Panc1 (cell line): ENCODE measurements at regions not wholly inside any gene's neighbourhood (a gene's known extent, or its start where the extent isn't known, plus 50 kb on each side); places are given as distances from the start of the nearest gene placed in this dataset.

Source experiments
- ATAC-seq: fragments of 200-7000 bp; cut with Tn5 transposase; 2 replicates; pipeline ENCODE4 v1.9.1; 2020; ENCODE audit warnings: mild to moderate bottlenecking, moderate library complexity
- BruUV-seq: library from RNA; stranded (reverse); fragments of 400-500 nt; replicated peaks from 2 replicates; lab custom pipeline; 2021; lab: Mats Ljungman, UMichigan
- CTCF ChIA-PET: fragments of 300-600 bp; sonication (Branson Sonifier 250); formaldehyde crosslinking; loops from one replicate; lab custom pipeline; 2022; ENCODE audit warnings: antibody characterized with exemption; lab: Charles Lee
- POLR2A ChIA-PET: fragments of 300-600 bp; sonication (Branson Sonifier 250); formaldehyde crosslinking; loops from one replicate; lab custom pipeline; 2022; ENCODE audit warnings: antibody characterized with exemption; lab: Charles Lee
- DNase-seq: peaks from one replicate; pipeline ENCODE4 v3.0.0-alpha.2; 2010; ENCODE audit warnings: low read depth, low spot score
- H3K27ac ChIP-seq: 2 replicates; pipeline ENCODE4 v1.5.1; 2011; ENCODE audit warnings: mild to moderate bottlenecking, low read length, inconsistent platforms
- H3K27me3 ChIP-seq: fragments of 200-500 bp; sonication (Bioruptor generic); 2 replicates; pipeline ENCODE4 v1.6.0; 2014; ENCODE audit warnings: low read length, inconsistent platforms; ENCODE audit not compliant: control insufficient read depth, insufficient read depth
- H3K36me3 ChIP-seq: fragments of 200-500 bp; sonication (Bioruptor generic); 2 replicates; pipeline ENCODE4 v1.5.1; 2014; ENCODE audit warnings: inconsistent platforms, mild to moderate bottlenecking, low read length, moderate library complexity; ENCODE audit not compliant: control insufficient read depth, insufficient read depth
- H3K4me1 ChIP-seq: 2 replicates; pipeline ENCODE4 v1.5.1; 2011; ENCODE audit warnings: inconsistent platforms, mild to moderate bottlenecking, low read length, moderate library complexity; ENCODE audit not compliant: control insufficient read depth, insufficient read depth
- H3K4me3 ChIP-seq, 2 experiments: 2 replicates each; pipeline ENCODE4 v1.5.1; 2011 to 2012; ENCODE audit warnings: low read depth in 2 of 2, low read length in 2 of 2, mild to moderate bottlenecking in 2 of 2, inconsistent platforms in 1 of 2, moderate library complexity in 1 of 2
- H3K9me3 ChIP-seq: fragments of 200-500 bp; sonication (Bioruptor generic); 2 replicates; pipeline ENCODE4 v1.5.1; 2014; ENCODE audit warnings: low read depth, mild to moderate bottlenecking, inconsistent platforms, low read length, moderate library complexity; ENCODE audit not compliant: control insufficient read depth, insufficient read depth
- POLR2AphosphoS5 ChIP-seq: IDR thresholded peaks from 2 replicates; pipeline ENCODE4 v1.6.1; 2012; ENCODE audit warnings: mild to moderate bottlenecking, low read depth, low read length, moderate library complexity
- SIN3A ChIP-seq: IDR thresholded peaks from 2 replicates; pipeline ENCODE4 v1.6.1; 2012; ENCODE audit warnings: low read depth, mild to moderate bottlenecking, low read length, moderate library complexity, borderline replicate concordance; ENCODE audit not compliant: insufficient read depth
- TCF7L2 ChIP-seq: IDR thresholded peaks from 2 replicates; pipeline ENCODE4 v1.6.1; 2011; ENCODE audit warnings: mild to moderate bottlenecking, low read depth, low read length, inconsistent platforms
- in situ Hi-C: cut with HindIII; loops from 2 replicates; pipeline ENCODE4 v1.10.0; 2016; ENCODE audit warnings: low sequenced_read_pairs, low pct_unique_long_range_greater_than_20kb
- intact Hi-C: fragments of 100-400 bp; cut with micrococcal nuclease; formaldehyde crosslinking; loops from one replicate; pipeline ENCODE4 v1.10.0; 2022; ENCODE audit not compliant: unreplicated experiment
- TF ChIP-seq, protein P1 (sequence below): fragments of 450-650 bp; IDR thresholded peaks from 2 replicates; pipeline ENCODE4 v1.5.1; 2017; ENCODE audit warnings: mild to moderate bottlenecking
- TF ChIP-seq, protein P2 (sequence below), 2 experiments: IDR thresholded peaks; 2 replicates each; pipeline ENCODE4 v1.6.1; 2011 to 2012; ENCODE audit warnings: low read depth in 2 of 2, control low read depth in 1 of 2, low read length in 1 of 2, mild to moderate bottlenecking in 1 of 2, moderate library complexity in 1 of 2; ENCODE audit not compliant: insufficient read depth in 1 of 2

- Histone ChIP-seq H3K4me1 (no peaks in the 10 kb centered on the region), H3K4me3 (no peak overlapping the region), H3K36me3 (no peaks in the 10 kb centered on the region), H3K9me3 (no peaks in the 10 kb centered on the region), H3K27ac (no peak overlapping the region), H3K27me3 (peaks cover 3% of the 10 kb centered on the region; the same call in 1 of the 2 replicates)
- no peak for DNase-seq
- no peak for TF ChIP-seq SIN3A
- intact Hi-C loops (no loop called here), in situ Hi-C loops (no loop called here)
- ChIA-PET CTCF (no interaction called here), POLR2A (no interaction called here)
- no TSS peak for BruUV-seq
- ATAC-seq, result no peak
These were observed 354.7 kb downstream of the EIPR1 start for GRCh38 chr2:3022841-3023372.

DNA sequence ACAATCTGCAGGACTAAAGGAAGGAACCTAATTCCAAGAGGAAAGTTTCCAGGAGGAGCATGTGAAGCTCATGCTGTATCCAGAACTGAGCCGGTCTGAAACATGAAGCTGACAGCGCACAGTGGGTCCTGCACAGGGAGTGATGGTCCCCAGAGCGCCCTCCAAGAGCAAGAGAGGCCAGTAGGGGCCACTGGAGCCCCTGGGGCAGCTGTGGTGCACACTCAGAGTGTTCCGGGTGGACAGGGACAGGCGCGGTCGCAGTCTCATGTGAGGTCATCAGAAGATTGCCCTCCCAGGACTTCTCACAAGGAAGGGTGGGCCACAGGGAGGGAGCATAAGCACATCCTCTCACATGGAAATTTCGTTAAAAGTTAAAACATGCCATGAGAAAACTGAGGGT is 355.9 kb downstream of the EIPR1 start:
- no peaks in the 10 kb centered on the region for H3K36me3 ChIP-seq
- H3K27ac ChIP-seq, result no peak overlapping the region
- H3K9me3 ChIP-seq, result 0 out of 2 replicates have a peak, but pooled peaks cover under 1% of the 10 kb centered on the region
- peaks cover 3% of the 10 kb centered on the region; the same call in 1 of the 2 replicates for H3K27me3 ChIP-seq
- BruUV-seq, result no TSS peak
- ChIA-PET POLR2A (no interaction called here), CTCF (no interaction called here)
- H3K4me1 ChIP-seq, result no peaks in the 10 kb centered on the region
- H3K4me3 ChIP-seq, result no peak overlapping the region
- intact Hi-C loops (no loop called here), in situ Hi-C loops (no loop called here)
- ATAC-seq (no peak), DNase-seq (no peak)
- TF ChIP-seq POLR2AphosphoS5 (no peak), SIN3A (no peak), TCF7L2 (no peak)
- TF ChIP-seq, protein P1, sequence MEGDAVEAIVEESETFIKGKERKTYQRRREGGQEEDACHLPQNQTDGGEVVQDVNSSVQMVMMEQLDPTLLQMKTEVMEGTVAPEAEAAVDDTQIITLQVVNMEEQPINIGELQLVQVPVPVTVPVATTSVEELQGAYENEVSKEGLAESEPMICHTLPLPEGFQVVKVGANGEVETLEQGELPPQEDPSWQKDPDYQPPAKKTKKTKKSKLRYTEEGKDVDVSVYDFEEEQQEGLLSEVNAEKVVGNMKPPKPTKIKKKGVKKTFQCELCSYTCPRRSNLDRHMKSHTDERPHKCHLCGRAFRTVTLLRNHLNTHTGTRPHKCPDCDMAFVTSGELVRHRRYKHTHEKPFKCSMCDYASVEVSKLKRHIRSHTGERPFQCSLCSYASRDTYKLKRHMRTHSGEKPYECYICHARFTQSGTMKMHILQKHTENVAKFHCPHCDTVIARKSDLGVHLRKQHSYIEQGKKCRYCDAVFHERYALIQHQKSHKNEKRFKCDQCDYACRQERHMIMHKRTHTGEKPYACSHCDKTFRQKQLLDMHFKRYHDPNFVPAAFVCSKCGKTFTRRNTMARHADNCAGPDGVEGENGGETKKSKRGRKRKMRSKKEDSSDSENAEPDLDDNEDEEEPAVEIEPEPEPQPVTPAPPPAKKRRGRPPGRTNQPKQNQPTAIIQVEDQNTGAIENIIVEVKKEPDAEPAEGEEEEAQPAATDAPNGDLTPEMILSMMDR, result no peak
- TF ChIP-seq, protein P2, sequence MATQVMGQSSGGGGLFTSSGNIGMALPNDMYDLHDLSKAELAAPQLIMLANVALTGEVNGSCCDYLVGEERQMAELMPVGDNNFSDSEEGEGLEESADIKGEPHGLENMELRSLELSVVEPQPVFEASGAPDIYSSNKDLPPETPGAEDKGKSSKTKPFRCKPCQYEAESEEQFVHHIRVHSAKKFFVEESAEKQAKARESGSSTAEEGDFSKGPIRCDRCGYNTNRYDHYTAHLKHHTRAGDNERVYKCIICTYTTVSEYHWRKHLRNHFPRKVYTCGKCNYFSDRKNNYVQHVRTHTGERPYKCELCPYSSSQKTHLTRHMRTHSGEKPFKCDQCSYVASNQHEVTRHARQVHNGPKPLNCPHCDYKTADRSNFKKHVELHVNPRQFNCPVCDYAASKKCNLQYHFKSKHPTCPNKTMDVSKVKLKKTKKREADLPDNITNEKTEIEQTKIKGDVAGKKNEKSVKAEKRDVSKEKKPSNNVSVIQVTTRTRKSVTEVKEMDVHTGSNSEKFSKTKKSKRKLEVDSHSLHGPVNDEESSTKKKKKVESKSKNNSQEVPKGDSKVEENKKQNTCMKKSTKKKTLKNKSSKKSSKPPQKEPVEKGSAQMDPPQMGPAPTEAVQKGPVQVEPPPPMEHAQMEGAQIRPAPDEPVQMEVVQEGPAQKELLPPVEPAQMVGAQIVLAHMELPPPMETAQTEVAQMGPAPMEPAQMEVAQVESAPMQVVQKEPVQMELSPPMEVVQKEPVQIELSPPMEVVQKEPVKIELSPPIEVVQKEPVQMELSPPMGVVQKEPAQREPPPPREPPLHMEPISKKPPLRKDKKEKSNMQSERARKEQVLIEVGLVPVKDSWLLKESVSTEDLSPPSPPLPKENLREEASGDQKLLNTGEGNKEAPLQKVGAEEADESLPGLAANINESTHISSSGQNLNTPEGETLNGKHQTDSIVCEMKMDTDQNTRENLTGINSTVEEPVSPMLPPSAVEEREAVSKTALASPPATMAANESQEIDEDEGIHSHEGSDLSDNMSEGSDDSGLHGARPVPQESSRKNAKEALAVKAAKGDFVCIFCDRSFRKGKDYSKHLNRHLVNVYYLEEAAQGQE (IDR thresholded peaks at IDR 0.05; ENCODE audit: insufficient read depth in 1 of 2, low read depth in 2 of 2, low read length in 1 of 2), result no peak

- in situ Hi-C loops, result no loop called here
- Histone ChIP-seq H3K4me3 (no peak overlapping the region), H3K27me3 (peaks cover 8% of the 10 kb centered on the region), H3K36me3 (no peaks in the 10 kb centered on the region), H3K9me3 (no peaks in the 10 kb centered on the region), H3K27ac (no peak overlapping the region), H3K4me1 (no peaks in the 10 kb centered on the region)
- CTCF ChIA-PET, result no interaction called here
- TF ChIP-seq POLR2AphosphoS5, result no peak
- TF ChIP-seq, protein P2 (IDR thresholded peaks at IDR 0.05; ENCODE audit: insufficient read depth in 1 of 2, low read depth in 2 of 2, low read length in 1 of 2), result no peak
- TF ChIP-seq TCF7L2, result no peak
- TF ChIP-seq, protein P1, result no peak
- TF ChIP-seq SIN3A, result no peak
- intact Hi-C loops, result no loop called here
- DNase-seq (no peak), ATAC-seq (no peak)
- POLR2A ChIA-PET, result no interaction called here
- no TSS peak for BruUV-seq
These were observed 367.6 kb downstream of the EIPR1 start for GRCh38 chr2:3010001-3010400.
